NT2/D1 (cell line): ENCODE measurements at regions not wholly inside any gene's neighbourhood (a gene's known extent, or its start where the extent isn't known, plus 50 kb on each side); places are given as distances from the start of the nearest gene placed in this dataset.

Experiments
- SUZ12 ChIP-seq: IDR thresholded peaks from 2 replicates; pipeline ENCODE4 v1.6.1; 2011; ENCODE audit not compliant: insufficient read length, insufficient read depth; ENCODE audit errors: extremely low read depth
- YY1 ChIP-seq: IDR thresholded peaks from 2 replicates; pipeline ENCODE4 v1.6.1; 2011; ENCODE audit not compliant: insufficient read length, insufficient read depth
- ZNF274 ChIP-seq: IDR thresholded peaks from 2 replicates; pipeline ENCODE4 v1.6.1; 2011; ENCODE audit warnings: mild to moderate bottlenecking, low read depth, low read length

DNA sequence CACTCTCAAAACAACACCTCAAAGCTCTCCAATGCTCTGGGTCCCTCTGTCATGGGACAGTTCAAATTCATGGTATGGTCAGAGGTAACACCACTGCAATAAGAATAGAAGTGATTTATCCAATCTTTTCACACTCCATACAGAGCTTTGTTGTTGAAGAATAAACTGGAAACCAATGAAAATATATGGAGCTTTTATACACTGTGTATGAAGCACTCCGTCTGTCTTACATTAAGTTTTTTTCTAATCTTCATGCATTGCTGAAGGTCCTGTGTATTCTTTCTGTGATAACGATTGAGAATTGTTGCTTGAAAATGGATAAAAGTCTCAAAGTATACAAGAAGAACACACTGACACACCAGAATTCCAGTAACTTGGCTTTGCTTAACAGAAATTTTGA lies 603.7 kb upstream of the LUZP2 start:
- TF ChIP-seq ZNF274, result no peak
- TF ChIP-seq YY1, result no peak
- TF ChIP-seq SUZ12, result no peak
